ENCODE measurements at regions not wholly inside any gene's neighbourhood (a gene's known extent, or its start where the extent isn't known, plus 50 kb on each side); places are given as distances from the start of the nearest gene placed in this dataset.
A peak's percentile ranks its signal among the peaks of the same experiment; 100 is the strongest.

DNA sequence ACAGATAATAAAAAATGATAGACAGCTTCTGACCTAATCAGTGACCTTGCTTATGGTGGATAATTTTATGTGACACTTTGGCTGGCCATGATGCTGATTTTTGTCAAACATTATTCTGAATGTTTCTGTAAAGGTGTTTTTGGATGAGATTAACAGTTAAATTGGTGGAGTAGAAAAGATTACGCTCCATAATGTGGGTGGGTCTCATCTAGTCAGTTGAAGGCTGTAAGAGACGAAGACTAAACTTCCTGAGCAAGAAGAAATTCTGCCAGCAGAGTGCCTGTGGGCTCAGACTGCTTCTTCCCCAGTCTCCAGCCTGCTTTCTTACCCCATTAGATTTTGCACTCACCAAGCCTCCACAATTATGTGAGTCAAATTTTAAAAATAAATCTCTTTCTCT lies 214.9 kb upstream of the ITGA4 start:
- no peak for DNase-seq

DNA sequence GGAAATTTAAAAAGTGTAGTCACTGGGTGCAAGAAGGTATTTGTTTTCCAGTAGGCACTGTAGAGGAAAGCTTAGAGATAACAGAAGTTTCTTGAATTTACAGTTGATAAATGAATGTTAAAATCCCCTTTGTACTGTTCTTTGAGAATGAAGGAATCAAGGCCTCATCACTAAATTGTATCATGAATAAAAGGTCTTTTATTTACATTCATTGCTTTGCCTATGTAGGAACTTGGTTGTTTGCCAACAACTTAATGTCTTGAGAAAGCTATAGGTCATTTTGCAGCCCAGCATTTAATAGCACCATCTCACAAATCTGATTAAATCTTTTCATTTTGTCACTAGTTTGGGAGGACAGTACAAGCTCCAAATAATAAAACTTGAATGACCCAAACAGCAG lies 213.9 kb upstream of the ITGA4 start:
- DNase-seq, result no peak

DNA sequence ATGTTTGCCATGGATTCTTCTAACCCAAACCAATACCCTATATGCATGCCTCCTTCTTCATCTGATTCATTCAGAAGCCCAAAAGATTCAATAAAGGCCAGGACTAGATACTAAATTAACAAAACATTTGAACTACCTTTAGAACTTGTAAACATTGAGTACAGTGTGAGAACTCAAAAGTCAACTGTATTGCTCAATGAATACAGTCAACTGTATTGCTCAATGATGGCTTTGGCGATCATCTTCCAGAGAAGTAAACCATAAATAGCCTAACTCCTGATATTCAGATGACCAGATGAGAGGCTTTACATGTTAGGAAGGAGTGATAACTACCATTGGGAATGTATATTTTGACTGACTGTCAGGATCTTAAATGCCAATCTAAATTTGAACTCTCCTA lies 206.5 kb upstream of the ITGA4 start:
- no peak for DNase-seq

DNA sequence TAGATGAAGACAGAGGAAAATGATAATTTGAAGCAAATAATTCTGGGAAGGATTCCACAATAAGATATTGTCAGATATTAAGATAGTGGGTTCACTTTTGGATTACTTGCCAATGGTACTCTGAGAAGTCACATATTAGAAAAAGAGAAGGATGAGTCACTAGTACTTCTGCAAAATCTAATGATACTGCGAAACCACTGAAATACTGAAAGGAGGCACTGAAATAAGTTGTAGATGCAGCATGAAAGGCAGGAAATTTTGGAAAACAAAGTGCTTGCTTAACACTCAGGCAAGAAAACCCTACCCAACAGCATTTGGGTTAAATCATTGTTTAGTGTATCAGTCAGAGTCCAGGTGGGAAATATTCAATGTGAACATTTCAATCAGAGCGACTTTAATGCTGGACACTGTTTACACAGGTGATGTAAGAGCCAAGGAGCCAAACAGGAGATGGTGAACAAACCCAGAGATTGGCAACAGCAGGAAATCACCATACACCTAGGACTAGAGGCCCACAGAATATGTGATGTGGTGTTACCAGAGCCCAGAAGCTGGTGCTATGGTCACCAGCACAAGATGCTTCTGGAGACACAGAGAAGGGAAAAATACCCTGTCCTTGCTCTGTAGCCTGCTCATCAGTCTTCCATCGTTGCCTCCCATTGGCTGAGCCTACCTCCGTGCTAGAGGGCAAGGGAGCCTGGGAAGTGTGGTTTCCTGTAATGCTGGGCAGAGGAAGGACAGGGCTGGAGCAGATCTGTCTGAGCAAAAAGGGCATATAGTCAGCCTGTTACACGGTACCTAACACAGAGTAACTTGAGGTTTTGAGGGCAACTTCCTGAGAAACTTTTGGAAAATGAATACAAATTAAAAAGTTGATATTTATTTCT lies 204.7 kb upstream of the ITGA4 start:
- DNase-seq, result no peak

DNA sequence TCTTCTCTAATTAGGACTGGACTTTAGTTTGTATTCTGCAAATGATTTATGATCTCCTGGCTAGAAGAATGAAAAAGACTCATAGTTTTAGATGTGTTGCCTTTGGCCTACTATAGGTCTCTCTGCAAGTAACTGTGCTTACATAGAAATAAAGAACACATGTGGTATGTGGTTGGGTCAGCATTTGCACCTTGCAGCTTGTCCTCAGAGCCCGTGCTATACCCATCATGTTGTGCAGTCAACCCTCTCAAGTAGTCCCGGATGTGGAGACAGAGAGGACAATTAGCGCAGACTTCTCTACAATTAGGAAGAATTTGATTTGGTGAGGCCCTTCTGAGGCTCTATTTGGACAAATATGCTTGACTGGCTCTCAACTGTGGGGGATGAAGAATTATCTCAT lies 203.7 kb upstream of the ITGA4 start:
- DNase-seq, result no peak

DNA sequence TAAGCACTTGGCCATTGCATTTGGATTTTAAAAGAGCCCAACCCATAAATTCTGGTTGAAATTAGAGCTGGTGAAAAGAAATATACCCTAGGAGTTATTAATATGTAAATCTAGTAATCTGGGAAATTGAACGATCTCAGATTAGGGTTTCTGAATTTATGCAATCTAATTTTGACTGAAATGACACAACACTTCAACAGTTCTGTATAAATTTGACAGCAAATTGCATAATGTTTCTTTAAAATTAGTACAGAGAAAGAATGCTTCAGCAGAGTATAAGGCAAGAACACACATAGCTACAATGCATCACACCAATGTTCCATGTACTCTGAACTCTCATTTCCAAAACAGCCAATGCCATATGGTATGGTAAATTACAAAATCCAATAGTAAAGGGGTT lies 201.5 kb upstream of the ITGA4 start:
- DNase-seq, result no peak

DNA sequence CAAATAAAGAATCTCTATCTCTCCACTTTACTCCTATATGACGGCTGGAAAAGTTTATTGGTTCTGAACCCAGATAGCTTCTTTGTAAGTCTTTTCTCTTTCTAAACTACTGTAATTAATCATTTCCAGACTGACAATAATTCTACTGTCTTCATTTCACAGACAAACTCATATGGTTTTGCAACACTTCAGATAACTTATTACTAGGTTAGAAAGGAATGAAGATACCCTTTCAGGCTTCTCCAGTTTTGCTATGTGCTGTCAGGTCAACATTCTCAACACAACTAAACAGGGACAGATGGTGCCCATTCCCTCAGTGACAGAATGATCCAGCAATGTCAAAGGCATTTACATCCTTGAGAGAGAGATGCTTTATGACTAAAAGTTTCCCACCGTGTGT lies 198.5 kb upstream of the ITGA4 start:
- DNase-seq, result peak in 2 of 3 donors; percentile 29 to 89

DNA sequence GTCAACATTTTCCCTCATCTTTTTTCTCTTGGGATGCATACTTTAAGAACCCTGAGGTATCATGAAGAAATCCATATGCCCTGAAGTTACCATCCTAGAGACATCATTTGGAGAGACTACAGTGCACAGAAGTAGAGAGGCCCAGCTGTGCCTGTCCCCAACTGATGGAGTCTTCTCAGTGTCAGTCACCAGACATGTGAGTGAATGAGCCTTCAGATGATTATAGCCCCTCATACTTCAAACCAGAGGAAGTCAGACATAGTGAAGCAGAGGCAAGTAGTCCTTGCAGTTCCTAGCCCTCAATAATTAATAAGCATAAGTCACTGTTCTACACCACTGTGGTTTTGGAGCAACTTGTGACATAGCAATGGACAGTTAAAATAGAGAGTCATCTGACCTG lies 194.4 kb upstream of the ITGA4 start:
- DNase-seq, result no peak

DNA sequence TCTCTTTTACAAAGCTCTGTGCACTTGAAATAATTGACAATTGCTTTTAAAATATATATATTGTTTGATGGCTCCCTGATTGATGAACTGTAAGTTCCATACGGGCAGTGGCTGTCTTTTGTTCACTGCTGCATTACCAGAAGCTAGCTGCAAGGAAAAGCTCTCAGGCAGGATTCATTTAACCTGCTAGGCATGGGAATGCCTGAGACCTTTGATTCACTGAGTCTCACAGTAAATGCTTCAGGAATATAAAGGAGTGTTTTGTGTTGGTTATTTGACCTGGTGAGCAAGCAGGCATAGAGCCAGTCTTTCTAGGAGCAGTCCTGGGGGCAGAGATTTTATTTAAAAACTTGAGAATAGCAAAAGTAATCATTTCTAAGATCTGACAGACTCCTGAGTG lies 193.2 kb upstream of the ITGA4 start:
- no peak for DNase-seq

DNA sequence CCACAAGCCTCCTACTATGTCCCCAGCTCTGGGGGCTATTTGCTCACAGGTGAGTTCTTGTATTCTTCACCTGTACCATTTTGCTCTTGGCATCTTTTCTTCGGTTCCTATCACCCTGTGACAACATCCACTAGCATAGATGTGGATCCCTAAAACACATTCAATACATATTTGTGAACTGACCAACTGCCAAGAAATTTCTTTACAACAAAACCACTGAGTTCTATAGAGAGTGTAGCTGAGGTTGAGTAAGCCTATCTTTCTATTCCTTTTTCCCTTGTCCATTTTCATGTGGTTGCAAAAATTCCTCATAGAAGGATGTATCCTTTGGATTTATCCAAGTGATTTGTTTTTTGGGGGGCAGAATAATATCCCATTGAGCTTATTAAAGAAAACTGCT lies 192.7 kb upstream of the ITGA4 start:
- DNase-seq, result no peak

DNA sequence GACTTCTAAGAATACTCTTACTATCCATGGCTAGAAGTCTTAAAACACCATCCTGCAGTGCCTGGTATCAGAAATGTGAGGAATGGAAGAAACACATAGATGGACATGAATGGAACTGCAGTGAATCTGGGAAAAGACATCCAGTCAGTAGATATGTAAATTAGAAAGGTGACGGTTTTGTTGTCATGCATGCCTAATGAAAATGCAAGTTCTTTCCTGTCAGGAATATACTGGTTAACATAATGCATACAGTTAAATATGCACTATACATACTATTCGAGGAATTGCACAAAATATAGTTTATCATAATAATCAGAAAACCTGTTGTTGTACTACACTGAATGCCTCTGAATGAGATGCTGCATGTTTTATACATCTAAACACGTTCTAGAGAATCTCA lies 190.6 kb upstream of the ITGA4 start:
- DNase-seq, result no peak

DNA sequence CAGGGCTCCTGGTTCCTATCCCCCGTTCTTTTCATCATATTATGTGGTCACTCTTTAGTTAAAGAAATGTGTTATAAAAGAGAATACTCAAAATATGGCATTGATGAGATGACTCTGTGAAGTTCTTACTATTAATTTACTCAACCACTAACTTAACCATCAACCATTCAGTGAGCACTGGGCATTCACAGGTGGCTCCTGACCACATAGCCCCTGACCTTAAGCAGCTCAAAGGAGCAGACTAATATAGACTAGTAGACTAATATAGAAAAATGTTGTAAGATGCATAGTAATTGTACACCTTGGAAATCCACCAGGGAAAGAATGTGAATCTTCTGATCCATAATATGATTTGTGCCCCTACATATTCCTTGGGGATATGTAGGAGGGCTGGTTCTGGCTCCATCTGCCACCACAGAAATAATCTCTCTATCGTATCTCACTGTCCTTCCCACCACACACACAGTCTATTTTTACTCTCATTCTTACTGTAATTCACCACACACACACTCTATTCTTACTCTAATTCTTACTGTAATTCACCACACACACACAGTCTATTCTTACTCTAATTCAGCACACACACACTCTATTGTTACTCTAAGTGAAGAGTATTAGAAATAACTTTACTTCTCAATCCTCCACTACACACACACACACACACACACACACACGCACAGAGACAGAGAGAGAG lies 188.9 kb upstream of the ITGA4 start:
- DNase-seq, result no peak

DNA sequence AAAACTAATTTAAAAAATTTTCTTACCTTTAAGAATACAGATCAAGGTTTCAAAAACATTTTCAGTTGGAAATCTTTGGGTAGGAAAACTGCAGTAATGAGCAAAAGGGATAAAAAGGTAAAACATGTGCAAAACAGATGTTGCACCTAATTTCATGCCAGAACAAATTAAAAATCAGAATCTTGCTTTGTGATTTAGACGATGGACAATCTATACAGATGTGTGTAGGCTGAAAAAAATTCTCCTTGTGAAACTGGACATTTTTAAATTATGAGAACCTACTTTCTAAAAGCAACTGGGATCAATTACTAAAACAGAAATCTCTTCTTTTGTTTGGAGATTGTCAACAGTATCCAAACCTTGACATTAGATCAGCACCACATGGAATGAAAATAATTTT lies 183.2 kb upstream of the ITGA4 start:
- DNase-seq, result peak in 2 of 3 donors; percentile 20 to 23

DNA sequence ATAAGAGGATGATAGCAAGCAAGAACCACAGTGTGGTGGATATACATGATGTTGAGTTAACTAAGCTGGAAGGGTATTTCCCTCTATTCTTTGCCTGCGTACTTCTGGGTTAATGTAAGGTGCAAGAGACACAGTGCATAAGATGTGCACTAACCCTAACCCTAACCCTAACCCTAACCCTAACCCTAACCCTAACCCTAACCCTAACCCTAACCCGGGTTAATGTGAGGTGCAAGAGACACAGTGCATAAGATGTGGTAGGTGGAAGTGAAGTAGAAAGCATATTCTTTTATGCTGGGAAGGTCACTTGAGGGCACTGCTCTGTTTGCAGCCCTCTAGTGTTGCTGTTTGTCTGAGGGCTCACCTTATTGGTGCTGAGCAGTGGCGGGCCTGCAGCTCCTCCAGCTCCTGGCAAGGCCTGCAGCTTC lies 181.5 kb upstream of the ITGA4 start:
- no peak for DNase-seq

DNA sequence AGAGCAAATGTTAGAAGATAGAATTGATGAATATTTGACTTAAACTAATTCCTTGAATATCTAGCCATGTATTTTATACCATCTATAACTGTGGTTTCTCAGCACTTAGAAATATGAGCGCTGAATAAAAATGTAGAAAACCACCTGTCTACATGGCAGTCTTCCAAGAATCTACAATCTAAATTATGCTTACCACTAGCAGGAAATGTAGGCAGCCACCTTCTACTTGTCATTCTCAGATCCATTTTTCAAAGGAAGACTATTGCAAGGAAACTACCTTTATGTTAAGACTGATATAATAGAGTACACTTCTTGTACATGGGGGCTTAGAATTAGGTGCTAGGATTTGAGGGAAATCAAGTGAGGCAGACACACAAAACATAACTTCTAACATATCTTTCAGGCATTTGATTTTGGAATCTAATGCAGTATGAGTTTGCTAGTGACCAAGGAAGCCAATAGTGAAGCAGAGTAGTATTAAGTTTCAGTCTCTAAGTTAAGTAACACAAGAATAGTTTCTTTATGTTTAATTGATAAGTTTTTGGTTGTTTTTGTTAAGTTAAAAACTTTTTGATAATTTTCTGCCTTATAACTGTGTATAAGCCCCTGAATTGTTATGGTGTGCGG lies 175.9 kb upstream of the ITGA4 start:
- no peak for DNase-seq

DNA sequence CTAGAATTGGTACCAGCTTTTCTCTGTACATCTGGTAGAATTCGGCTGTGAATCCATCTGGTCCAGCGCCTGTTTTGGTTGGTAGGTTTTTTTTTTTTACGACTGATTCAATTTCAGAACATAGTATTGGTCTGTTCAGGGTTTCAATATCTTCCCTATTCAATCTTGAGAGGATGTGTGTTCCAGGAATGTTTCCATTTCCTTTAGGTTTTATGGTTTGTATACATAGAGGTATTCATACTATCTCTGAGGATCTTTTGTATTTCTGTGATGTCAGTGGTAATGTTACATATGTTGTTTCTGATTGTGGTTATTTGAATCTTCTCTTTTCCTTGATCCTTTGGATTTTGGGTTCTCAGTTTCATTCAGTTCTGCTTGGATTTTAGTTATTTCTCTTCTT lies 172.1 kb upstream of the ITGA4 start:
- DNase-seq, result no peak

DNA sequence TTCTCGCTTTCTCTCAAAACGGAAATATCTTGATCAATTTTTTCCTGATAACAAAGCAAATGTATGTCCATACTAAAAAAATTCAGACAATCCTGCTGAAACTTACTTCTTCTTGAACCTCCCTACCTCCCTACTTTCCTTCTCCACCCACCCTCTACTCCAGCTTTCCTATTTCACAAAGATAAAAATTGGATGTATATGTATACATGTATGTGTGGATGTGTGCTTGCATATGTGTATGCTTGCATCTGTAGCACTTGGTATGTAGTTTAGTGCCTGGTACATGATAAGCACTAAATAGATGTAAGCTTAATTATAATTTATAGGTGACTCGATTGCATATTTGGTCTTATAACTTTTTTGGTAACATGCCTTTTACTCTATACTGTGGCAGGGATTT lies 167.5 kb upstream of the ITGA4 start:
- DNase-seq, result no peak

DNA sequence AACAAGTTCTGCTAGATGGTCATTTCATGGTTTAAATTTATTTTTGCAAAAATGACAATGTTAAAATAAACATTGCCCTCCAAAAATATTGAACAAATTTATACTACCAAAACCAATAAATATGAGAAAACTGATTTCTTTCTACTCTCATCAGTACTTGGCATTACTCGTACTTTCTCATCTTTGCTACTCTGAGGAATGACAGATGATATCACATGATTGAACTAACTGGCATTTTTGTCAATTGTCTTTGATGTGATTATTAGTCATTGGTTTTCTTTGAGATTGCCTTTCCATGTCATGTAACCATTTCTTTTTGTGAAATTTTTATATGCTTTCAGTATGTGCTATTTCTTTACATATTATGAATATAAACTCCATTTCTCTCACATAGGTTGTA lies 167.0 kb upstream of the ITGA4 start:
- no peak for DNase-seq

DNA sequence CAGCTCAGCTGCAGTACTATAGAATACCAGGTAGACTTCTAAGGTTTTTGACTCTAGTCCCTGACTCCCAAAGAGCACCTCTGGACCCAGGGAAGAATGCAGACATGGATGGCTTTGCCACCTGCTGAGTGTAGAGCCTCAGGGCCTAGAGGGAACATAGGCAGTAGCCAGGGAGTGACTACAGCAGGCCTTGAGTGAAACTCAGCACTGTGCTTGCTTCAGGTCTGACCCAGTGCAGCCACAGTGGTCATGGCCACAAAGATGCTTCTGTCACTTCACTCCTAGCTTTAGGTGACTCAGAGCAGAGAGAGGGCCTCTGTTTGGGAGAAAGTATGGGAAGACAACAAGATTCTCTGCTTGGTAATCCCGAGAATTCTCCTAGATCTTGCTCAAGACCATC lies 162.2 kb upstream of the ITGA4 start:
- DNase-seq, result no peak

DNA sequence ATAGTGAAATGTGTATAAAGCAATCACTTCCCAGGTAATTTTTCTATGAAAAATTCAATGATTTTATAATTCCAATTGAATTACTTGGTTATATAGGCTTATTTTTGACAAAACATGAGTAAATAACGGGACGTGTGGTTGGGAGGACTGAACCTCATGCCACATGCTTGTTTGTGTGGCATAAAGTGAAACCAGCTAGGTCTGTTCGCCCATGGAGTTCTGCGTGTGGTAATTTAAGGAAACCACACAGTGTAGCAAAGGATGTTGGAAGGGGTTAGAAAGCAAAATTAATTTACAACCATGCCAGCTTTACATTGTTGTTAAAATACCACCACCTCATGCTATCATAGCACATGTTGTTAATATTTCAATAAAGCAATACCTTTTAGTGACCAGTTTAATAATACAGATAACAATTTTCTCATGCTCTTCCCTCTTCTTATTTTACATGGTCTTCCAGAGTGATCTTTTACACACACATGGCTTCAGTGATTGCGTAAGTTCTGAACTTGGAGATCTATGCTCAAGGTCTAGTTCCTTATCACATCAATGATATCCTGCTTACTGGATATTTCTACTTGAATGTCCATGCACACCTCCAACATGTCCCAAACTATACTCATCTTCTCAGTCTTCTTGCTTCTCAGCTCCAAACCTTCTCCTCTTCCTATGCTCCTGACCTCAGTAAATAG lies 156.4 kb upstream of the ITGA4 start:
- DNase-seq, result no peak

DNA sequence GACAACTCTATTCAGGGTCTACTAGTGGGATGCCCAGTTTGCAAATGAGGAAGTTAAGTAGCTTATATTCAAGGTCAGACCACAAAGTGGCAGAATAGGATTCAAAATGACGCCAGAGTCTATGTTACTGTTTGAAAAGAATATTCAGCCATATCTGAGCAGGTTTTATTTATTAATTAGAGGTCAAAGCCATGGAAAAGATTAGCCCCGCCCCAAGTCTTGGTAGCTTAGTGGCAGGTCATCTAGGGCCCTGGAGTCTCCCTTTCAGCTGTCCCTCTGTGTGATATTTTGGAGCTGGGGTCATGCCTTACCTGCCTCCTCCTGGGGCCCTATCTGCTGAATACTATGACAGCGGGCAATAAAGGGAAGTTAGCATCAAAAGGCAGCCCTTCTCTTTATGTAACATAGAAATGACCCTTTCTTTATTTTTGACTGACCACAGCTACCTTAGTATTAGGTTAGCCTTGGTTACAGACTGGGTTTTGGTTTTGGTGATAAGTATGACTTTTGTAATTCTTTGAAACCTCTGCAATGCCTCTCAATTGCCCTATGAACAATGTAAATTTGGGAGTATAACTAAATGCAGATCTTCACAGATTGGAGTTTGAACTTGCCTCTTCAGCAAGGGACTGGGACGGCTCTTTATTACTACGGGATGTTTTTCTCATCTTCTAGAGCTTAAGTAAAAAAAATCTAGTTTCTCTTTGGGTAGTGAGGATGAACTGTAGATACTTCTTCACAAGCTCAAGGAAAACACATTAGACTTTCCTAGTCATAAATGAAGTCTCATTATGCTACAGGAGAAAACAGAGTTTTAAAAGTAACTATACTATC lies 153.0 kb upstream of the ITGA4 start:
- no peak for DNase-seq
